EL (cell line): ENCODE measurements at regions not wholly inside any gene's neighbourhood (a gene's known extent, or its start where the extent isn't known, plus 50 kb on each side); places are given as distances from the start of the nearest gene placed in this dataset.

Source experiments
- DNase-seq: peaks from one replicate; pipeline ENCODE4 v3.0.0-alpha.2; 2016

DNA sequence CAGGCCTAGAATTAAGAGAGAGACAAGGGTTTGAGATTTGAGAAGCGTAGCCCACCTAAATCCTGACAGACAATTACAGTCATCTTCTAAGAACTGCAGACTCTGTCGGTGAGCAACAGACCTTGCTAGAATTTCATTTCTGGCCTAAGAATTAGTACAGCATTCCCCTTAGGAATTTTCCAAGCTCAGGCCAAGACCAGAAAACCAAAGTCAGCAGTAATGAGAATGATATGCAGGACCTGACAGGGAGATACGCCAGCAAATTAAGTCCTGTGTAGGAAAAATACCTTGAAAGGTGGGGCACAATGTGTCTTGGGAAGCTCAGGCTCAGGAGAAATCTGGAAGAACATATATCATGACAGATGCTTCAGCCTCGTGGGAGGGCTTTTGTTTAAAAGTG lies 52.7 kb upstream of the HERPUD2 start:
- no peak for DNase-seq

DNA sequence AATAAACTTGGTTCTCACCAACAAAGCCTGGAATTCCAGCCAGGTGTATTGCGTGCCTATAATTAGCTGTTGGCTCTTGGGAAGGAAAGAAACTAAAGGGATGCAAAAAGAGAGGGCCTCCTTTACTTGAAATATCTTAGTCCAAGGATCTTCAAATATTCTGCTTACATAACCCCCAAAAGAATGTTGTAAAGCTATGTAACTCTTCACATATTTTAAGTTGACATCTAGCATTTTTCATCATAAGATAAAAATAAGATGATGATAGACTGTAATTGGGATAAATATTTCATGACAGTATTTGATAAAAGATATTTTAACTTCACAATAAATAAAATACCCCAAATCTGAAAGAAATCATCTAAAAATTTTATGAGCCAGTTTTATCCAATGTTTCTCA lies 52.5 kb upstream of the SEPTIN7 start:
- DNase-seq = peak; percentile 14

DNA sequence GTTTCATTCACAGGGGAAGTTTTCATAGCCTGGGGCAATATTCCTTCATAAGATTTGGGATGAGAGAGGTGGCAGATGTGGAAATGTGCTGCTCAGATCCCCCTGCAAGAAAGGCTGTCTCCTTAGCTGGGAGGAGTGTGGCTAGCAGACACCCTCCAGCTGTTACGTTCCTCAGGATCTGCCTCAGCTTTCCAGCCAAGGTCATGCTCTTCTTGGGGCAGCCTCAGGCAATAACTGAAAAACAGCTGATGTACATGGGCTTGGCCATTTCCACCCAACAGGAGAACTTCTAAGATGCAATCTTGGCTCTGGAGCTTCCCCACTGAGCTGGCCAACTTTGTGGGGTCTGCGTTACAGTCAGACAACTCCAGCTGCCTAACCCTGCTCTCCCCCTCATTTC lies 51.3 kb upstream of the SEPTIN7 start:
- DNase-seq = peak; percentile 49
